DND-41 (cell line): ENCODE measurements at regions not wholly inside any gene's neighbourhood (a gene's known extent, or its start where the extent isn't known, plus 50 kb on each side); places are given as distances from the start of the nearest gene placed in this dataset.
"Not testable (repeated sequence)": the region's sequence is repeated elsewhere in the genome, so short reads cannot be mapped to it uniquely, and the experiment has no call there.

Experiments
- ATAC-seq: fragments of 200-7000 bp; cut with Tn5 transposase; 3 replicates; pipeline ENCODE4 v1.9.1; 2021; ENCODE audit warnings: low read depth; ENCODE audit not compliant: insufficient read depth
- DNase-seq: peaks from one replicate; pipeline ENCODE4 v3.0.0-alpha.2; 2020
- H2AFZ ChIP-seq: 2 replicates; pipeline ENCODE4 v1.6.0; 2012; ENCODE audit warnings: low read depth, low read length
- H3K27ac ChIP-seq: 2 replicates; pipeline ENCODE4 v1.5.1; 2012; ENCODE audit warnings: low read length, inconsistent platforms
- H3K27me3 ChIP-seq: fragments of 200-600 bp; sonication (generic); 2 replicates; pipeline ENCODE4 v1.6.0; 2012; ENCODE audit warnings: low read length, mild to moderate bottlenecking, inconsistent platforms; ENCODE audit not compliant: insufficient read depth, poor library complexity
- H3K36me3 ChIP-seq: 2 replicates; pipeline ENCODE4 v1.5.1; 2012; ENCODE audit warnings: low read length, inconsistent platforms; ENCODE audit not compliant: insufficient read depth
- H3K4me1 ChIP-seq: 2 replicates; pipeline ENCODE4 v1.5.1; 2012; ENCODE audit warnings: mild to moderate bottlenecking, low read length; ENCODE audit not compliant: insufficient read depth
- H3K4me2 ChIP-seq: 2 replicates; pipeline ENCODE4 v1.6.0; 2012; ENCODE audit warnings: mild to moderate bottlenecking, moderate library complexity, low read length, inconsistent platforms; ENCODE audit not compliant: insufficient read depth
- H3K4me3 ChIP-seq, 2 experiments: fragments of 200-600 bp in 1 of 2; shearing (Covaris generic) in 1 of 2; 2 replicates each; pipeline ENCODE4 v1.5.1; 2012 to 2016; ENCODE audit warnings: inconsistent platforms in 2 of 2, low read length in 2 of 2, mild to moderate bottlenecking in 2 of 2, low read depth in 1 of 2, moderate library complexity in 1 of 2
- H3K79me2 ChIP-seq: 2 replicates; pipeline ENCODE4 v1.6.0; 2012; ENCODE audit warnings: low read length, inconsistent platforms; ENCODE audit not compliant: insufficient read depth
- H3K9ac ChIP-seq: 2 replicates; pipeline ENCODE4 v1.6.0; 2012; ENCODE audit warnings: low read depth, mild to moderate bottlenecking, inconsistent platforms, low read length, moderate library complexity
- H3K9me3 ChIP-seq: 2 replicates; pipeline ENCODE4 v1.5.1; 2012; ENCODE audit warnings: low read length, moderate library complexity, mild to moderate bottlenecking, inconsistent platforms; ENCODE audit not compliant: insufficient read depth, severe bottlenecking
- H4K20me1 ChIP-seq: 2 replicates; pipeline ENCODE4 v1.6.0; 2012; ENCODE audit warnings: low read length; ENCODE audit not compliant: insufficient read depth
- CTCF ChIP-seq: IDR thresholded peaks from 2 replicates; pipeline ENCODE4 v1.5.1; 2012; ENCODE audit warnings: borderline replicate concordance, low read length, moderate library complexity, mild to moderate bottlenecking; ENCODE audit not compliant: poor library complexity, severe bottlenecking; ENCODE audit errors: extremely low read depth
- EZH2 ChIP-seq: IDR thresholded peaks from 3 replicates; pipeline ENCODE4 v1.6.1; 2012; ENCODE audit warnings: borderline replicate concordance, low read depth, mild to moderate bottlenecking, moderate library complexity, low read length, inconsistent platforms; ENCODE audit not compliant: severe bottlenecking

- H3K9me3 ChIP-seq: no peaks in the 10 kb centered on the region
- H3K79me2 ChIP-seq: no peaks in the 10 kb centered on the region
- ATAC-seq (no peak), DNase-seq (no peak)
- no peaks in the 10 kb centered on the region for H4K20me1 ChIP-seq
- H3K27ac ChIP-seq: no peak overlapping the region
- no peaks in the 10 kb centered on the region for H3K4me1 ChIP-seq
- H3K36me3 ChIP-seq: no peaks in the 10 kb centered on the region
- no peak overlapping the region for H3K4me2 ChIP-seq
- H3K27me3 ChIP-seq: no peaks in the 10 kb centered on the region
- no peak overlapping the region for H2AFZ ChIP-seq
- TF ChIP-seq CTCF: no peak
- no peak for TF ChIP-seq EZH2
- H3K4me3 ChIP-seq: no peak overlapping the region
- no peak overlapping the region for H3K9ac ChIP-seq
These were observed 283.6 kb downstream of the SHOX start for GRCh38 chrX:914206-914605.

- no peak for DNase-seq
- no peaks in the 10 kb centered on the region for H3K9me3 ChIP-seq
- no peak overlapping the region for H3K4me2 ChIP-seq
- H3K36me3 ChIP-seq: no peaks in the 10 kb centered on the region
- no peaks in the 10 kb centered on the region for H3K4me1 ChIP-seq
- no peak overlapping the region for H3K9ac ChIP-seq
- no peak overlapping the region for H2AFZ ChIP-seq
- H3K79me2 ChIP-seq: no peaks in the 10 kb centered on the region
- H4K20me1 ChIP-seq: no peaks in the 10 kb centered on the region
- no peaks in the 10 kb centered on the region for H3K27me3 ChIP-seq
- H3K27ac ChIP-seq: no peak overlapping the region
- ATAC-seq: no peak
- H3K4me3 ChIP-seq: no peak overlapping the region
- TF ChIP-seq EZH2 (no peak), CTCF (no peak)
These were observed 282.1 kb downstream of the SHOX start for GRCh38 chrX:912677-913076.

GRCh38 chrX:909068-909467 is 278.5 kb downstream of the SHOX start:
- H3K4me1 ChIP-seq, H3K27ac ChIP-seq, H3K4me3 ChIP-seq, H3K4me2 ChIP-seq, H4K20me1 ChIP-seq, H3K27me3 ChIP-seq, H3K79me2 ChIP-seq, H2AFZ ChIP-seq, DNase-seq, H3K36me3 ChIP-seq, ATAC-seq, H3K9ac ChIP-seq, H3K9me3 ChIP-seq: not testable (repeated sequence)

GRCh38 chrX:906586-906985 is 276.0 kb downstream of the SHOX start:
- Histone ChIP-seq H3K79me2 (no peaks in the 10 kb centered on the region), H4K20me1 (no peaks in the 10 kb centered on the region), H3K4me1 (no peaks in the 10 kb centered on the region), H3K4me3 (no peak overlapping the region), H3K36me3 (no peaks in the 10 kb centered on the region), H3K27ac (no peak overlapping the region), H3K9ac (no peak overlapping the region), H2AFZ (no peak overlapping the region), H3K27me3 (no peaks in the 10 kb centered on the region), H3K4me2 (no peak overlapping the region), H3K9me3 (no peaks in the 10 kb centered on the region)
- ATAC-seq: no peak
- TF ChIP-seq CTCF: no peak
- no peak for TF ChIP-seq EZH2
- DNase-seq: no peak
